Lower leg skin (tissue), 3 donors: ENCODE measurements at regions not wholly inside any gene's neighbourhood (a gene's known extent, or its start where the extent isn't known, plus 50 kb on each side); places are given as distances from the start of the nearest gene placed in this dataset.

Experiments used
- POLR2A ChIP-seq, 2 donors: fragments of 450-650 bp; IDR thresholded peaks; one replicate each; pipeline ENCODE4 v1.6.1; 2016 to 2017; ENCODE audit warnings: antibody characterized with exemption in 2 of 2, mild to moderate bottlenecking in 1 of 2, moderate library complexity in 1 of 2
- TF ChIP-seq, protein P1 (sequence below), 3 donors: fragments of 450-650 bp; IDR thresholded peaks; one replicate each; pipeline ENCODE4 v1.5.1; 2016; ENCODE audit warnings: antibody characterized with exemption in 3 of 3, mild to moderate bottlenecking in 3 of 3, moderate library complexity in 2 of 3

DNA sequence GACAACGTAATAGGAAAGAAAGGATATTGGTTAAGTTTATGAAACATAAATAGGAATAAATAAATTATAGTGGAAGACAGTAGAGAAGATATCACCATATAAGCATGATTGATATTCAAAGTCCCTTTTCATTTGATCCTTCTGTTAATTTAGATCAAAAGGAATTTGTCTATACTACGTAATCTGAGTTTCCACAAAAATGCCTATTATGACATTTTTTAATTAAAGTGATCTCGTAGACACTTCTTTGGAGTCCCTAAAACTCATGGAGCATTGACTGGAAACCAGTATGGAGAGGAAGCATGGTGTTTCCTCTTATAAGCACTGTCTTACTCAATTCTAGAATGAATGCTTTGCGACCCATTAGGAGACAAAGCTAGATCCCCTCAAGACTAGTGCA lies 411.4 kb upstream of the SPHKAP start:
- TF ChIP-seq, protein P1, sequence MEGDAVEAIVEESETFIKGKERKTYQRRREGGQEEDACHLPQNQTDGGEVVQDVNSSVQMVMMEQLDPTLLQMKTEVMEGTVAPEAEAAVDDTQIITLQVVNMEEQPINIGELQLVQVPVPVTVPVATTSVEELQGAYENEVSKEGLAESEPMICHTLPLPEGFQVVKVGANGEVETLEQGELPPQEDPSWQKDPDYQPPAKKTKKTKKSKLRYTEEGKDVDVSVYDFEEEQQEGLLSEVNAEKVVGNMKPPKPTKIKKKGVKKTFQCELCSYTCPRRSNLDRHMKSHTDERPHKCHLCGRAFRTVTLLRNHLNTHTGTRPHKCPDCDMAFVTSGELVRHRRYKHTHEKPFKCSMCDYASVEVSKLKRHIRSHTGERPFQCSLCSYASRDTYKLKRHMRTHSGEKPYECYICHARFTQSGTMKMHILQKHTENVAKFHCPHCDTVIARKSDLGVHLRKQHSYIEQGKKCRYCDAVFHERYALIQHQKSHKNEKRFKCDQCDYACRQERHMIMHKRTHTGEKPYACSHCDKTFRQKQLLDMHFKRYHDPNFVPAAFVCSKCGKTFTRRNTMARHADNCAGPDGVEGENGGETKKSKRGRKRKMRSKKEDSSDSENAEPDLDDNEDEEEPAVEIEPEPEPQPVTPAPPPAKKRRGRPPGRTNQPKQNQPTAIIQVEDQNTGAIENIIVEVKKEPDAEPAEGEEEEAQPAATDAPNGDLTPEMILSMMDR (IDR thresholded peaks at IDR 0.05), result no peak
- no peak for TF ChIP-seq POLR2A (IDR thresholded peaks at IDR 0.05)
